ENCODE measurements at regions not wholly inside any gene's neighbourhood (a gene's known extent, or its start where the extent isn't known, plus 50 kb on each side); places are given as distances from the start of the nearest gene placed in this dataset.

GRCh38 chr13:83333614-83334388, 548.5 kb downstream of the SLITRK1 start:
- Histone ChIP-seq H3K4me3 (ENCODE audit: low read depth in 1 of 5, low read length in 5 of 5) (no peak overlapping the region), H3K27me3 (ENCODE audit: control insufficient read depth in 5 of 5, insufficient read depth in 4 of 5, low read length in 5 of 5) (no peaks in the 10 kb centered on the region), H3K4me1 (ENCODE audit: control insufficient read depth in 5 of 5, insufficient read depth in 5 of 5, low read length in 5 of 5) (no peaks in the 10 kb centered on the region), H3K9me3 (ENCODE audit: control insufficient read depth in 5 of 5, low read length in 5 of 5) (no peaks in the 10 kb centered on the region), H3K27ac (ENCODE audit: low read depth, low read length) (no peak overlapping the region), H3K9ac (ENCODE audit: low read length in 5 of 5) (no peak overlapping the region), H3K36me3 (ENCODE audit: control insufficient read depth in 5 of 5, insufficient read depth in 5 of 5, low read length in 5 of 5) (no peaks in the 10 kb centered on the region)

GRCh38 chr13:83332751-83333150, 549.5 kb downstream of the SLITRK1 start:
- Histone ChIP-seq H3K4me1 (ENCODE audit: control insufficient read depth in 5 of 5, insufficient read depth in 5 of 5, low read length in 5 of 5) (no peaks in the 10 kb centered on the region), H3K9ac (ENCODE audit: low read length in 5 of 5) (no peak overlapping the region), H3K27me3 (ENCODE audit: control insufficient read depth in 5 of 5, insufficient read depth in 4 of 5, low read length in 5 of 5) (no peaks in the 10 kb centered on the region), H3K36me3 (ENCODE audit: control insufficient read depth in 5 of 5, insufficient read depth in 5 of 5, low read length in 5 of 5) (no peaks in the 10 kb centered on the region), H3K9me3 (ENCODE audit: control insufficient read depth in 5 of 5, low read length in 5 of 5) (no peaks in the 10 kb centered on the region), H3K4me3 (ENCODE audit: low read depth in 1 of 5, low read length in 5 of 5) (no peak overlapping the region), H3K27ac (ENCODE audit: low read depth, low read length) (no peak overlapping the region)

GRCh38 chr13:83327091-83327490, 555.2 kb downstream of the SLITRK1 start:
- Histone ChIP-seq H3K4me3 (ENCODE audit: low read depth in 1 of 5, low read length in 5 of 5) (no peak overlapping the region), H3K27ac (ENCODE audit: low read depth, low read length) (no peak overlapping the region), H3K36me3 (ENCODE audit: control insufficient read depth in 5 of 5, insufficient read depth in 5 of 5, low read length in 5 of 5) (no peaks in the 10 kb centered on the region), H3K9me3 (ENCODE audit: control insufficient read depth in 5 of 5, low read length in 5 of 5) (no peaks in the 10 kb centered on the region), H3K4me1 (ENCODE audit: control insufficient read depth in 5 of 5, insufficient read depth in 5 of 5, low read length in 5 of 5) (no peaks in the 10 kb centered on the region), H3K27me3 (ENCODE audit: control insufficient read depth in 5 of 5, insufficient read depth in 4 of 5, low read length in 5 of 5) (no peaks in the 10 kb centered on the region), H3K9ac (ENCODE audit: low read length in 5 of 5) (no peak overlapping the region)

GRCh38 chr13:83325125-83325853, 557.0 kb downstream of the SLITRK1 start:
- no peaks in the 10 kb centered on the region for H3K9me3 ChIP-seq (ENCODE audit: control insufficient read depth in 5 of 5, low read length in 5 of 5)
- no peaks in the 10 kb centered on the region for H3K36me3 ChIP-seq (ENCODE audit: control insufficient read depth in 5 of 5, insufficient read depth in 5 of 5, low read length in 5 of 5)
- H3K27ac ChIP-seq (ENCODE audit: low read depth, low read length) = no peak overlapping the region
- H3K4me1 ChIP-seq (ENCODE audit: control insufficient read depth in 5 of 5, insufficient read depth in 5 of 5, low read length in 5 of 5) = no peaks in the 10 kb centered on the region
- H3K27me3 ChIP-seq (ENCODE audit: control insufficient read depth in 5 of 5, insufficient read depth in 4 of 5, low read length in 5 of 5) = no peaks in the 10 kb centered on the region
- H3K4me3 ChIP-seq (ENCODE audit: low read depth in 1 of 5, low read length in 5 of 5) = no peak overlapping the region
- no peak overlapping the region for H3K9ac ChIP-seq (ENCODE audit: low read length in 5 of 5)

GRCh38 chr13:83311886-83312577, 570.2 kb downstream of the SLITRK1 start:
- H3K4me1 ChIP-seq (ENCODE audit: control insufficient read depth in 5 of 5, insufficient read depth in 5 of 5, low read length in 5 of 5) = peaks cover 0 to 6% (median 0%) of the 10 kb centered on the region in 5 donors
- no peaks in the 10 kb centered on the region for H3K9me3 ChIP-seq (ENCODE audit: control insufficient read depth in 5 of 5, low read length in 5 of 5)
- H3K27ac ChIP-seq (ENCODE audit: low read depth, low read length) = no peak overlapping the region
- H3K9ac ChIP-seq (ENCODE audit: low read length in 5 of 5) = no peak overlapping the region
- H3K4me3 ChIP-seq (ENCODE audit: low read depth in 1 of 5, low read length in 5 of 5) = no peak overlapping the region
- no peaks in the 10 kb centered on the region for H3K36me3 ChIP-seq (ENCODE audit: control insufficient read depth in 5 of 5, insufficient read depth in 5 of 5, low read length in 5 of 5)
- no peaks in the 10 kb centered on the region for H3K27me3 ChIP-seq (ENCODE audit: control insufficient read depth in 5 of 5, insufficient read depth in 4 of 5, low read length in 5 of 5)

GRCh38 chr13:83298617-83299016, 583.7 kb downstream of the SLITRK1 start:
- peaks cover 0 to 5% (median 0%) of the 10 kb centered on the region in 5 donors for H3K9me3 ChIP-seq (ENCODE audit: control insufficient read depth in 5 of 5, low read length in 5 of 5)

GRCh38 chr13:83297586-83298290, 584.5 kb downstream of the SLITRK1 start:
- H3K9ac ChIP-seq (ENCODE audit: low read length in 5 of 5) = no peak overlapping the region

More at GRCh38 chr13:83298617-83299016, 583.7 kb downstream of the SLITRK1 start:
- Histone ChIP-seq H3K9ac (ENCODE audit: low read length in 5 of 5) (no peak overlapping the region), H3K4me1 (ENCODE audit: control insufficient read depth in 5 of 5, insufficient read depth in 5 of 5, low read length in 5 of 5) (peaks cover 0 to 18% (median 0%) of the 10 kb centered on the region in 5 donors), H3K4me3 (ENCODE audit: low read depth in 1 of 5, low read length in 5 of 5) (no peak overlapping the region), H3K27me3 (ENCODE audit: control insufficient read depth in 5 of 5, insufficient read depth in 4 of 5, low read length in 5 of 5) (no peaks in the 10 kb centered on the region), H3K27ac (ENCODE audit: low read depth, low read length) (no peak overlapping the region), H3K36me3 (ENCODE audit: control insufficient read depth in 5 of 5, insufficient read depth in 5 of 5, low read length in 5 of 5) (no peaks in the 10 kb centered on the region)

GRCh38 chr13:83295686-83296085, 586.6 kb downstream of the SLITRK1 start:
- Histone ChIP-seq H3K27ac (ENCODE audit: low read depth, low read length) (no peak overlapping the region), H3K9ac (ENCODE audit: low read length in 5 of 5) (no peak overlapping the region), H3K9me3 (ENCODE audit: control insufficient read depth in 5 of 5, low read length in 5 of 5) (peaks cover 0 to 5% (median 0%) of the 10 kb centered on the region in 5 donors), H3K27me3 (ENCODE audit: control insufficient read depth in 5 of 5, insufficient read depth in 4 of 5, low read length in 5 of 5) (no peaks in the 10 kb centered on the region), H3K4me1 (ENCODE audit: control insufficient read depth in 5 of 5, insufficient read depth in 5 of 5, low read length in 5 of 5) (peaks cover 0 to 18% (median 0%) of the 10 kb centered on the region in 5 donors), H3K4me3 (ENCODE audit: low read depth in 1 of 5, low read length in 5 of 5) (no peak overlapping the region), H3K36me3 (ENCODE audit: control insufficient read depth in 5 of 5, insufficient read depth in 5 of 5, low read length in 5 of 5) (no peaks in the 10 kb centered on the region)

More at GRCh38 chr13:83297586-83298290, 584.5 kb downstream of the SLITRK1 start:
- Histone ChIP-seq H3K27me3 (ENCODE audit: control insufficient read depth in 5 of 5, insufficient read depth in 4 of 5, low read length in 5 of 5) (no peaks in the 10 kb centered on the region), H3K4me3 (ENCODE audit: low read depth in 1 of 5, low read length in 5 of 5) (peak overlapping the region in 2 of 5 donors; percentile 37 to 50), H3K9me3 (ENCODE audit: control insufficient read depth in 5 of 5, low read length in 5 of 5) (peaks cover 0 to 5% (median 0%) of the 10 kb centered on the region in 5 donors), H3K36me3 (ENCODE audit: control insufficient read depth in 5 of 5, insufficient read depth in 5 of 5, low read length in 5 of 5) (no peaks in the 10 kb centered on the region), H3K4me1 (ENCODE audit: control insufficient read depth in 5 of 5, insufficient read depth in 5 of 5, low read length in 5 of 5) (peaks cover 0 to 18% (median 0%) of the 10 kb centered on the region in 5 donors), H3K27ac (ENCODE audit: low read depth, low read length) (no peak overlapping the region)

- H3K9me3 ChIP-seq (ENCODE audit: control insufficient read depth in 5 of 5, low read length in 5 of 5) = no peaks in the 10 kb centered on the region
- no peak overlapping the region for H3K27ac ChIP-seq (ENCODE audit: low read depth, low read length)
These were observed 595.5 kb downstream of the SLITRK1 start for GRCh38 chr13:83286737-83287136.

More at GRCh38 chr13:83286737-83287136, 595.5 kb downstream of the SLITRK1 start:
- no peak overlapping the region for H3K9ac ChIP-seq (ENCODE audit: low read length in 5 of 5)
- H3K27me3 ChIP-seq (ENCODE audit: control insufficient read depth in 5 of 5, insufficient read depth in 4 of 5, low read length in 5 of 5) = no peaks in the 10 kb centered on the region
- H3K4me1 ChIP-seq (ENCODE audit: control insufficient read depth in 5 of 5, insufficient read depth in 5 of 5, low read length in 5 of 5) = no peaks in the 10 kb centered on the region
- H3K4me3 ChIP-seq (ENCODE audit: low read depth in 1 of 5, low read length in 5 of 5) = no peak overlapping the region
- H3K36me3 ChIP-seq (ENCODE audit: control insufficient read depth in 5 of 5, insufficient read depth in 5 of 5, low read length in 5 of 5) = no peaks in the 10 kb centered on the region
